Left hindlimb (tissue), 1 donor: ENCODE measurements at regions not wholly inside any gene's neighbourhood (a gene's known extent, or its start where the extent isn't known, plus 50 kb on each side); places are given as distances from the start of the nearest gene placed in this dataset.
"Not testable (repeated sequence)": the region's sequence is repeated elsewhere in the genome, so short reads cannot be mapped to it uniquely, and the experiment has no call there.

ENCODE experiments used
- DNase-seq: peaks from one replicate; pipeline ENCODE4 v3.0.0-alpha.2; 2018

- DNase-seq = no peak
Measured at GRCh38 chr9:95729046-95729445, 146.4 kb upstream of the ERCC6L2 start.

- no peak for DNase-seq
Measured at GRCh38 chr9:95727947-95728520, 147.5 kb upstream of the ERCC6L2 start.

GRCh38 chr9:95726756-95727155 lies 148.7 kb upstream of the ERCC6L2 start:
- no peak for DNase-seq

- no peak for DNase-seq
Measured at GRCh38 chr9:95725045-95725444, 150.4 kb upstream of the ERCC6L2 start.

- no peak for DNase-seq
Measured at GRCh38 chr9:95724253-95724991, 151.1 kb upstream of the ERCC6L2 start.

- DNase-seq = no peak
Measured at GRCh38 chr9:95722141-95722540, 153.3 kb upstream of the ERCC6L2 start.

GRCh38 chr9:95721061-95721531 lies 154.4 kb upstream of the ERCC6L2 start:
- no peak for DNase-seq

- no peak for DNase-seq
Measured at GRCh38 chr9:95720496-95720895, 155.0 kb upstream of the ERCC6L2 start.

GRCh38 chr9:95719354-95719753 lies 156.1 kb upstream of the ERCC6L2 start:
- DNase-seq = no peak

- no peak for DNase-seq
Measured at GRCh38 chr9:95718263-95718662, 157.2 kb upstream of the ERCC6L2 start.

- DNase-seq = no peak
Measured at GRCh38 chr9:95715868-95716435, 159.5 kb upstream of the ERCC6L2 start.

- DNase-seq = no peak
Measured at GRCh38 chr9:95710446-95710845, 165.0 kb upstream of the ERCC6L2 start.

- DNase-seq = no peak
Measured at GRCh38 chr9:95696701-95697100, 178.8 kb upstream of the ERCC6L2 start.

GRCh38 chr9:95691435-95691834 lies 174.7 kb upstream of the PTCH1 start:
- DNase-seq = no peak

- DNase-seq = no peak
Measured at GRCh38 chr9:95689669-95690068, 172.9 kb upstream of the PTCH1 start.

GRCh38 chr9:95684516-95684915 lies 167.7 kb upstream of the PTCH1 start:
- DNase-seq = no peak

GRCh38 chr9:95680306-95680705 lies 163.5 kb upstream of the PTCH1 start:
- not testable (repeated sequence) for DNase-seq

- DNase-seq = no peak
Measured at GRCh38 chr9:95679874-95680273, 163.1 kb upstream of the PTCH1 start.

- DNase-seq = no peak
Measured at GRCh38 chr9:95678759-95679158, 162.0 kb upstream of the PTCH1 start.

- no peak for DNase-seq
Measured at GRCh38 chr9:95670122-95670521, 153.4 kb upstream of the PTCH1 start.

- no peak for DNase-seq
Measured at GRCh38 chr9:95669253-95669652, 152.5 kb upstream of the PTCH1 start.

GRCh38 chr9:95667789-95668188 lies 151.0 kb upstream of the PTCH1 start:
- DNase-seq = no peak

GRCh38 chr9:95666785-95667155 lies 150.0 kb upstream of the PTCH1 start:
- DNase-seq = no peak

- no peak for DNase-seq
Measured at GRCh38 chr9:95666096-95666784, 149.5 kb upstream of the PTCH1 start.
